ENCODE measurements at regions not wholly inside any gene's neighbourhood (a gene's known extent, or its start where the extent isn't known, plus 50 kb on each side); places are given as distances from the start of the nearest gene placed in this dataset.
A peak's percentile ranks its signal among the peaks of the same experiment; 100 is the strongest.

DNA sequence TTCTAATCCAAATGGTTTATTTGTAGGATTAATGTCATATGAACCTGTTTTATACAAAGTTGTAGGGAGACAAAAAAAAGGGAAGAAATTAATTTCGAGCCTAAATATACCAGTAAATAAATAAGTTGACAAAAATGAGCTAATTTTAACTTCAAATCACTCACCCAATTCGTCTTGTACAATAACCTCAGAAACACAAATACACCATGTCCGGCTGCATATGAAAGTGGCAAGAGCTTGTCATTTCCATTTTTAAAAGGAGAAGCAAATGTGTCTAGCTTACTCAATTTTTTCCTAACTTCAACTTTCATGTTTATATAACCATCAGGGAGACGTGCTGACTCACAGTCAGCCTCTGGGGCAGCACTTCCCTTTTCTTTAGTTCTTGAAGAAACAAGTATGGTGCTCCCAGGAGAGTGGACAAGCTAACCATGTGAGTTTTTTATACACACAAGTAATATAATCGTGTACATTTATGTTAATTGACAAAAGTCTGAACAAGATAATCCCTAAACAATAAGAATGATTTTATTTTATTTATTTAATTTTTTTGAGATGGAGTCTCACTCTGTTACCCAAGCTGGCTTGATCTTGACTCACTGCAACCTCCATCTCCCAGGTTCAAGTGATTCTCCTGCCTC is 55.5 kb upstream of the SGK1 start (continued):
- TF ChIP-seq ZNF146 (CRISPR knock-in tag; IDR thresholded peaks at IDR 0.05; ENCODE audit: unreplicated experiment) (no peak), MAFK (IDR thresholded peaks at IDR 0.05; ENCODE audit: low read length) (peak; percentile 74), BCOR (IDR thresholded peaks at IDR 0.05) (no peak), HOMEZ (CRISPR knock-in tag; IDR thresholded peaks at IDR 0.05) (no peak), MAZ (CRISPR knock-in tag; conservative IDR thresholded peaks at IDR 0.05 in 1 of 2, IDR thresholded peaks at IDR 0.05 in 1 of 2) (no peak), ZNF263 (CRISPR knock-in tag; IDR thresholded peaks at IDR 0.05; ENCODE audit: borderline replicate concordance) (peak; percentile 45; the same call in 1 of the 2 replicates), ZBTB40 (IDR thresholded peaks at IDR 0.05) (peak; percentile 33; the same call in 1 of the 2 replicates), ZBTB40 (CRISPR knock-in tag; IDR thresholded peaks at IDR 0.05) (no peak), ID3 (CRISPR knock-in tag; IDR thresholded peaks at IDR 0.05) (no peak), ID3 (tag; IDR thresholded peaks at IDR 0.05) (no peak)
- TF ChIP-seq, protein P1, sequence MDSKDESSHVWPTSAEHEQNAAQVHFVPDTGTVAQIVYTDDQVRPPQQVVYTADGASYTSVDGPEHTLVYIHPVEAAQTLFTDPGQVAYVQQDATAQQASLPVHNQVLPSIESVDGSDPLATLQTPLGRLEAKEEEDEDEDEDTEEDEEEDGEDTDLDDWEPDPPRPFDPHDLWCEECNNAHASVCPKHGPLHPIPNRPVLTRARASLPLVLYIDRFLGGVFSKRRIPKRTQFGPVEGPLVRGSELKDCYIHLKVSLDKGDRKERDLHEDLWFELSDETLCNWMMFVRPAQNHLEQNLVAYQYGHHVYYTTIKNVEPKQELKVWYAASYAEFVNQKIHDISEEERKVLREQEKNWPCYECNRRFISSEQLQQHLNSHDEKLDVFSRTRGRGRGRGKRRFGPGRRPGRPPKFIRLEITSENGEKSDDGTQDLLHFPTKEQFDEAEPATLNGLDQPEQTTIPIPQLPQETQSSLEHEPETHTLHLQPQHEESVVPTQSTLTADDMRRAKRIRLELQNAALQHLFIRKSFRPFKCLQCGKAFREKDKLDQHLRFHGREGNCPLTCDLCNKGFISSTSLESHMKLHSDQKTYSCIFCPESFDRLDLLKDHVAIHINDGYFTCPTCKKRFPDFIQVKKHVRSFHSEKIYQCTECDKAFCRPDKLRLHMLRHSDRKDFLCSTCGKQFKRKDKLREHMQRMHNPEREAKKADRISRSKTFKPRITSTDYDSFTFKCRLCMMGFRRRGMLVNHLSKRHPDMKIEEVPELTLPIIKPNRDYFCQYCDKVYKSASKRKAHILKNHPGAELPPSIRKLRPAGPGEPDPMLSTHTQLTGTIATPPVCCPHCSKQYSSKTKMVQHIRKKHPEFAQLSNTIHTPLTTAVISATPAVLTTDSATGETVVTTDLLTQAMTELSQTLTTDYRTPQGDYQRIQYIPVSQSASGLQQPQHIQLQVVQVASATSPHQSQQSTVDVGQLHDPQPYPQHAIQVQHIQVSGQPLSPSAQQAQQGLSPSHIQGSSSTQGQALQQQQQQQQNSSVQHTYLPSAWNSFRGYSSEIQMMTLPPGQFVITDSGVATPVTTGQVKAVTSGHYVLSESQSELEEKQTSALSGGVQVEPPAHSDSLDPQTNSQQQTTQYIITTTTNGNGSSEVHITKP (IDR thresholded peaks at IDR 0.05; ENCODE audit: partially characterized antibody), result no peak
